HG03469 (cell line): ENCODE measurements at regions not wholly inside any gene's neighbourhood (a gene's known extent, or its start where the extent isn't known, plus 50 kb on each side); places are given as distances from the start of the nearest gene placed in this dataset.

Experiments used
- ATAC-seq: cut with Tn5 transposase; IDR thresholded peaks from one replicate; pipeline ENCODE4 v1.9.1; 2021; ENCODE audit warnings: mild to moderate bottlenecking, moderate library complexity, moderate number of reproducible peaks; ENCODE audit not compliant: unreplicated experiment

DNA sequence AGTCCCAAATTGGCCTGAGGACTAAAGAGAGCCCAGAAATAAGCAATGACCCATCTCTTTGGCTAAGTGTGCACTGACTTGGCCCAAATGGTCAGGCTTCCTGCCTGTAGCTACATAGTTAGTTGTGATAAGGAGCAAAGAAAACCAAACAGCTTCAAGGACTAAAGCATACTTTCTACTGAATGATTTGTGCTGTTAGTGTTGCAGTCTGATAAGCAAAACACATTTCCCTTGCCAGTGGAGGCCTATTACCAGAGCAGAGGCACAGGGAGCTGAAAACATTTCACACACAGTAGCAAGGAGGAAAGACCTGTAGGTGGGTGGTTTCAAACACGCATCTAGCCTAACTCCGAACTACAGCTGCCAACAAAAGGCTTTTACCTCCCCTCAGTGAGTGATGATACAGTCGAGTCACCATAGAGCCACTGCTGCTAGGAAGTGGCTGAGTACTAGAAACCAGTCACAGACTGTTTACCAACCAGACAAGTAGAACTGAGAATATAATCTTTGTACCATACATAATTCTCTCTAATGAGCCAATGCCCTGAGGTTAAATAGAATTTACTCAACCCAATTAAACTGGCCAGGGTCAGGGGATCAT, 222.3 kb upstream of the THBS1 start:
- ATAC-seq = no peak

DNA sequence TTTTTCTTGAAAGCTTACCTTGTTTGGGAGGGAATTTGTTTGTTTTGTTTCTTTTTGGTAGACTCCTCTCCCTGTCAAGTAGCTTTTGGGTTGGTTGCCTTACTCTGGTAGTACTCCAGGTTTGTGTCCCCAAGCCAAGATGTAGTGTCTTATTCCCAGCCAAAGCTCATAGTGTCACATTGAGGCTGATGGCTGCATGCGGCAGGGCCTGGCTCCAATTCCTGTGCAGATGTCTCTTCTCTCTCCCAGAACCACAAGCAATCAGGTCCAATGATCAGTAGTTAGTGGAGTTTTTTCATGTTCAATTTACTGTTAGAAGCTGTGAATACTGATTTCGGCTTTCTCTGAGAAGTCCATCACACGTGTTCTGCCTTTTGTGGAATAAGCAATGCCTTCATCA, 221.1 kb upstream of the THBS1 start:
- ATAC-seq = no peak

DNA sequence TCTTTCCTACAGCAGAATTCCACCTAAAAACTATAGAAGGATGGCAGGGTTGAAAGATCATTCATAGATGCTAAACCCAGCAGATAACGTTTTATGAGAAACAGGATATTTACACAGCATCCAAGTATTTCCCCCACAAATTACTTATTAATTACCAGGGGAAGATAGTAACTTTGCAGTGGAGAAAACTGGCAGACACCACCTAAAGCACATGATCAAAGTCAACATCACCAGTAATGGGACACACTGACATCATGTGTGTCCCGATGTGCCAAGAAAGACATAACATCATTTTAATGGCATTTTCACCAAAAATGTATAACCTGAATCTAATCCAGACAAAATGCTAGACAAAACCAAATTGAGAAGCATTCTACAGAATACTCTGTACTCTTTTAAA, 220.4 kb upstream of the THBS1 start:
- ATAC-seq = no peak

DNA sequence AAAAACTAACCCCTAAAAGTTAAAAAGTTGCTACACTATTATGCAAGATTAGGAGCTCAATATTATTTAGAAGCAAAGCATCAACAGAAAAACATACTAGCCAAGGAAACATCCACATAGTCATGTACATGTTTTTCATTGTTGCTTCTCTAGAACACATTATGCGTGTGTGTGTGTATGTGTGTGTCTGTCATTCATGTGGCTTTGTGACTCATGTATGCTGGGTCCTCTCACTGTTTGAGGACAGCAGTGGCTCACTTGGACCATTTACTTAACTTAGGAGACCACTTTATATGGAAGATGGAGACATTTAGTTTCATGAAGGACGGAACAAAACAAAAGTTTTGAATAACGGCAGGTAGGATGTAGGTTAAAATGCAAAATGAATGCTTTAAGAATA, 219.4 kb upstream of the THBS1 start:
- no peak for ATAC-seq

DNA sequence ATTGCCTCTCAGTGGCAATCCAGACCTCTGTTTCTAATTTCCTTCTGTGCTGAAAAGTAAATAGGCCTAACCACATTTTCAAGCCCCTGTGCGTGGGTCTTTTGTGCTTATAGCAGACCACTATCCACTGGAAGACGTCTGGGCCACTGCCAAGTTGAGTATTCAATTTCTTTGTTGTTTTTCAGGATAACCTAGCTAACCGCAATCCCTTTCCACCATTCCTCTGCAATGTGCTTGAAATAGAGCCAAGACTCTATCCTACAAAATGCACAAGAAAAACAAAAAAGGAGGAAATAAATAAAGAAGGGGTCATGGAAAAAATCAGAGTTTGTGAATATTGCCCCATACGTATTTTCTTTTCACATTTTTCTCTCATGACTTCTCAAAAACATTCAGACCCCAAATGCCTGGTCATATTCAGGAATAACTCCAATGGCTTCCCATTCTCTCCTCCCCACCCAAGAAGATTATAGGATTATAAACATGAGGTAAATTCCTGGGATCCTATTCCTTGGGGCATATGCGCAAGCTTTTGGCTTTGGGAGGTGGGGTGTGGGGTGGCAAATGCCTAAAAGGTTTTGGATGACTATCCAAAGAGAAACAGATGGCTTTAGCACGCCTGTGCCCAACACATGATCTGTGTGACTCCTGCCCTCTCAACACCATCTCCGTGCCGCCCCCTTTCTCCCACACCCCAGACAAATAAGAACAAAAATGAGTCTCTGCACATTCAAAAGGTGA, 217.9 kb upstream of the THBS1 start:
- no peak for ATAC-seq

DNA sequence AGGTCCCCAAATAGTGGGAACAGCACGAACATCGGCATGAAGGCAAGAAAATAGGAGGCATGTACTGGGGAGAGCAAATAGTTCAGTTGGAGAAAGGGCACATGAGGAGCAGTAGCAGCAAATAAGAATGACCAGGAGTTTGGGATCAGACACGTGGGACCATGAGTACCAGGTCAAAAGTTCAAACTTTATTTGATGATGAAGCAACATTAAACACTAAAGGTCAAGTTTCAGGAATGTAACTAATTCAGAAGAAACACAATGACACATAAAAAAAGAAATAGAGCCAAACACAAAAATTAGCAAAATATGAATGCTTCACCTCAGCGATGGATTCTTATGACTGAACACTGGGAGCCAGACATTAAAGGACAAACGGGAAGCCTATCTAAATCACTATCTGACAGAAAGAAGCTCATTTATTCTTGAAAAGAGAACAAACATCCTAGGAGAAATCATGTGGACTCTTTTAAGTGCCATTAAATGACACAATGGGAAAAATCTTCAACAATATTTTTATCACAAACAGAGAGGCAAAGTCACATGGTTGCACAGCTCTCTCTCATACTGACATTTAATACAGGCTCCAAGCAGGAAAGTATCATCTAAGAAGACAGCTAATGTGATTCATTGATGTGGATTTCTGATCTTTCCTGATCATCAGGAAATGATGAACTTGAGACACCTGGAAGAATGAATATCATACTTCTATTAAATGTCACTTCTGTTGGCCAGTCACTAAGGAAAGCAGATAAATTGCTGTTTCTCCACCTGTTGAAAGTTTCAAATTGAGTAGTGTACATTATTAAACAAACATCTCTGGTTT, 216.9 kb upstream of the THBS1 start:
- no peak for ATAC-seq

DNA sequence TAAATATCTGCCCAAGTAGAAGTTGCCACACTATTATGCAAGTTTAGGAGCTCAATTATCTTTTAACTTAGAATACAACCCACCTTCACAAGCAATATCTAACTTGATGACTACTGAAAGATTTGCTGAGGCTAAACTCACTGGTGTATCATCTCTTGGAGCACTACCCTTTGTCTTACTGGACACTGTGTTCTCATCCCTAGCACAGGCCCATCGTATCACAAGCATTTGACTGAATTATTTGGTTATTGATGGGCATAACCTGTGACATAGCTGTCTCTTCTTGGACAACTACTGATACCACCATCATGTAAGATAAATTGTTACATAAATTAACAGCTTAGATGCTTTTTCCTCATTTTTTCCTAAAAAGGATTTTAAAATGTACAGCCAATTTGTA, 216.2 kb upstream of the THBS1 start:
- ATAC-seq = no peak

DNA sequence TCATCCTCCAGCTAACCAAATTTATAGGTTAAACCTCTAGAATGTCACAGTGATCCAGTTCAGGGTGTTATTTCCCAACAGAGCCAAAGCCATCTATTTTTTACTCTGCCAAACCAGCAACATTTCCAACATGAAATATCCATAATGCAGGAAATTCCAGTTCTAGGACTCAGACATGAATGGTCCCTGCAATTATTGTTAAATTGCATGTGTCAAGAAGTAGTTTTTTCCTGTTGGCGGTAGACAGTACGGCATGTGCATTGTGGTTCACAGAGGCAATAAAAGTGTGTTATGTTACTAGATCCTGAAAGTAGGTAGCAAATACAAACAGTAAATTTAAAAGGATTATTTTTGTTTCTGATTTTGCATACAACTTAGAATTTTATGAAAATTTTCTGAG, 215.7 kb upstream of the THBS1 start:
- ATAC-seq = no peak

DNA sequence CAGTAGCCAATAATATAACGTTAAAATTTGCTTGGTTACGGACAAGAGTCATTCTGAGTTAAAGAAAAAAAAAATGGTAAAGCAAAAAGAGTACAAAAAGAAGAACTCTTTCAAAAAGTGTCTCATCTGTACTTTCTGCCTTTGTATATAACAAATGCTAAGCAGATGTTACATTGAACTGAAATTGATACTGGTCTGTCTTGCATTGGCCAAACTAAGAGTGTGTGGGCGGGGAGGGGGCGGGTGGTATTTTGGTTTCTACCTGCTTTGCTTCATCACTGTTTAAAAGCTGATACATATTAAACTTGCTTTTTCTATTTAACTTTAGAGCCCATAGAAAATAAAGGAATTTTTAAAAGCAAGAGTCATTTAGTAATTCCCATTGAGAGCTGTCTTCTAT, 215.0 kb upstream of the THBS1 start:
- no peak for ATAC-seq

DNA sequence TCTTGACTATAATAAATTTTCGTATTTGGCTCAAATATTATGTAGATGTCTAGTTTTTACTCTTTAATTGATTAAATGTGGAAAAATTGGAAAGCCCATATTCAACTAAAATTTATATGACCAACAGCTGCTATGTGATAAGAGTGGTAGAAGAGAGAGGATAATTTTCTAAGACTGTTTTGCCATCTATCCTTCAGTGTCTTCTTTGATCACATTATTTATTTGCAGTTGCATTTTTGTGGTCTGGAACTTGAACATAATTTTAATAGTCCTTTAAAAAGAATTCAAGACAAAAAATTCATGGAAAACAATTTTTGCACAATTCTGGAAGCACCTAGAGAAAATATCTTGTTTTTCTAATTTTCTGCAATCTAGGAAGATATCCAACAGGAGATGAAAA, 213.3 kb upstream of the THBS1 start:
- ATAC-seq = no peak

DNA sequence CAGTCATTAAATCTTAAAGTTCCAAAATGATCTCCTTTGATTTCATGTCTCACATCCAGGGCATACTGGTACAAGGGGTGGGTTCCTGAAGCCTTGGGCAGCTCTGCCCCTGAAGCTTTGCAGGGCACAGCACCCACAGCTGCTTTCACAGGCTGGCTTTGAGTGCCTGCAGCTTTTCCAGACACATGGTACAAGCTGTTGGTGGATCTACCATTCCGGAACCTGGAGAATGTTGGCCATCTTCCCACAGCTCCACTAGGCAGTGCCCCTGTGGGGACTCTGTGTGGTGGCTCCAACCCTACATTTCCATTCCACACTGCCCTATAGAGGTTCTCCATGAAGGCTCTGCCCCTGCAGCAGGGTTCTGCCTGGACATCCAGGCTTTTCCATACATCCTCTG, 211.1 kb upstream of the THBS1 start:
- ATAC-seq = no peak

DNA sequence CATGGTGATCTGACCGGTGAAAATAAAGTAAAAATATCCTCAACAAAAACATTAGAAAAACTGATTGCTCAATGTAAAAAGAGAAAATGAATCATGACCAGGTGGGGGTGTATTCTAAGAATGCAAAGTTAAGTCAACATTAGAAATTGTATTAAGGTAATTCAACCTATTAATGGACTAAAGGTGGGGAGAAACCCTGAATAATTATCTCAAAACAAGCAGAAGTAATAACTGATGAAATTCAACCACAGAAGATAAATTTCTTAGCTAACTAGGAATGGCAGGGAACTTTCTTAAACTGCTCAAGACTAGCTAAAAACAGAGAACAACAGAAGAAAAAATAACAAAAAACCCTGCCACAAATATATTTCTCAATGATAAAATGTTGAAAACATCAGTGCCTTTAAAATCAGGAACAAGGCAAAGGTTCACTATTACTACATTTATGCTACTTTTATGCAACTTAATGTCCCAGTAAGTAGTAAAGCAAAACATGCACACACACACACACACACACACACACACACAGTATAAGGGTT, 204.4 kb upstream of the THBS1 start:
- no peak for ATAC-seq

DNA sequence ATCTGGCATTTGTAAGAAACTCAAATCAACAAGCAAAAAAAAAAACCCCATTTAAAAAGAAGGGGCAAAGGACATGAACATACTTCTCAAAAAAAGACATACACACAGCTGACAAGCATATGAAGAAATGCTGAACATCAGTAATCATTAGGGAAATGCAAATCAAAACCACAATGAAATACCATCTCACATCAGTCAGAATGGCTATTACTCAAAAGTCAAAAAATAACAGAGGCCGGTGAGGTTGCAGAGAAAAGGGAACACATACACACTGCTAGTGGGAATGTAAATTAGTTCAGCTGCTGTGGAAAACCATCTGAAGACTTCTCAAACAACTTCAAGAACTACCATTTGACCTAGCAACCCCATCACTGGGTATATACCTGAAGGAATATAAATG, 199.4 kb upstream of the THBS1 start:
- ATAC-seq = no peak

DNA sequence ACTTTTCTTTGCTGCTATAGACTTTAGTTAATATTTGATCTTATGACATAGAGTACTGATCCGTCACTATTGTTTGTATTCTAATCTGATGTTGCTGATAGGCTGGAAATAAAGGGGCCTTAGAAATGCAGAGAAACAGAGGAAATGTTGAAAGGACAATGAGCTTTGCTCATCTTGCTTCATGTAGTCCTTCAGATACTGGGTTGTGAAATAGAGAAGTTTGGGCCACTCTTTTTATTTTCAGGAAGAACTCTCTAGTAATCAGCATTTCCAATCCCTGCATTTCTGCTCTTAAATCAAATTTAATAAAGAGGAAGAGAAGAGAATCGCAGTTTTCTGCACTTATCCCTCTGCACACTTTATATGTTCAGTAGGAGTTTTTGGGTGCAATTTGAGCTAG, 192.8 kb upstream of the THBS1 start:
- no peak for ATAC-seq

DNA sequence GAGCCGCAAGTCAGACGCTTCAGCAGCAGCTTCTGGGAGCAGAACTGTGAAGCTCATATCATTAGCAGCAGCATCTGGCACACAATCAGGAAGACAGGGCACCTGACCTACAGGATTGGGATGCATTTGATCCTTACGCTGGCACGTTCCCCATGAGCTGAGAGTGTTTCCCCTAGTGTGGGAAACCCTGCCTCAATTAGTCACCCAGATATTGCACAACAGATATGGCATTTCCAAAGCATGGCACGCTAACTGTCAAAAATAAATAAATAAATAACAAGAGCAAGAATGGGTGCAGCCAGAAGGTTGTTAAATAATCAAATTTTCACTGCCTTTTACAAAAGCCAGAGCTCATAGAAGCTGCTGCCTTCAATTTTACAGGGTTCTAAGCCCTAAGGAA, 189.6 kb upstream of the THBS1 start:
- ATAC-seq = no peak

DNA sequence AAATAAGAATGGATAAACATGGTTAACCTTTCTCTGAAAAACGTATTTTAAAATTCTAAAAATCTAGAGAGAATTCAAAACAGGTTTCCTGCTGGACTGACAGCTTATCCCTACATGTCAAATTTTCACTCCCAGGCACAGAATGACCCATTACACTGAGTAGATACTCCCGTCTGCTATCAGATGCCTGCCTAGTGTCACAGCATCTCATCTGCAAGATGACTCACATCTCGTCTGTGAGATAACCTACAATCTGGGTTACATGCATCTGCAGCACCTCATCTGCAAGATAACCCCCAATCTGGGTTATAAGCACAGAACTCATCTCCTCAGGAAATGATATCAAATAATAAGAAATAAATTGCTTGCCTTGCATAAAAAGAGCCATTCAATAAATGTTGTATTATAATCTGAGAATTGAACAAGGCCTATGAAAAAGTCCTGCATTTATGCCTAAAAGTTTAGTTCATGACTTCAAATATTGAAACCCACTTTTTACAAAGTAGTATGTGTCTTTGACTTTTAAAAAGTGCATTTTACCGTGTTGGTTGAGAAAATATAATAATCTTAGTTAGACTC, 188.3 kb upstream of the THBS1 start:
- no peak for ATAC-seq

DNA sequence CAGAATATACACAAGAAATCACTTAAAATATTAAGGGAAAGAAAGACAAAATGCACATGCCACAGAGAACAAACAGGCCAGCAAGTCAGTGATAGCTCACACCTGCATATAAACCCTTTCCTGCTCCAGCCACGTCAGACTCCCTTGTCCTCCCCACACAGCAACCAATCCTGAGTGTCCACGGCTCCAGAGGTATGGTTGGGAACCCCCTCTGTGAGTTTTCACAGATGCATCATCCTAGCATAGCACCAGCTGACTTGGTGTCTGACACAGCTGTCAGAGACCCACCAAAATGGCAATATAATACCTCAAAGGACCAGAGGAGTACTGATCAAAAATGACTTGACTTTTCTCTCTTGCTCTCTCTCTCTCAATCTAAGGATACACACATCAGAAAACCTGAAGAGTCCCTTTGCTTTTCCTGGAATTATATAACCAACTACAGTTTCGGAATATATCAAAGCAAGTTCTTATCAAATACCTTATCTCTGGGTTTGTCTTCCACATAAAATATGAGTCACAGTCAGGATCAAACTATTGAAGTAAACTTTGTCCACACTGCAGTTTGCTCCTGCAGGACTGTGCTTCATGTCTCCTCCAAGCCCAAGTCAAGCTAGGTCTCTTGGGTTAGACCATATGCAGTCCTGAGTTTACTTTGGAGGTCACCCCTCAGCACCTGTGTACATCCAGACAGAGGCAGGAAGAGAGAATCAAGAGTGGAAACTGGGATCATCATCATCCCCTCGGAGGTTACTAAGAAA, 187.1 kb upstream of the THBS1 start:
- no peak for ATAC-seq

DNA sequence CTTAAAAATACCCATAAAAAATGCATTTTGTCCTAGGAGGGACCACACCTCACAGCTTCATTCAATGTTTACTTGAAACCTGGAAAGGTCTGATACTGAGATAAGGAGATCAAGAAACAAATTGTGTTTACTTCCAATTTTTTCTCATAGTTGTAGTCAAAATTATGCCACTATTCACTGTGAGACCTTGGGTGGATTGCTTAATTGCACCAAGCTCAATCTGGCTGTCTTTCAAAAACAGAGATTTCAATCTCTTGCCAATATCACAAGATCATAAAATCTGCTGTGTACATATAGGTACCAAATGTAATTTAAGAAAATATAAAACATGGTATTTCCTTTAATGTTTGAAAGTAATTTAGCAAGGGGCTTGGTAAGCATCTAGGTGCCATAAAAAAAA, 186.4 kb upstream of the THBS1 start:
- ATAC-seq = no peak

DNA sequence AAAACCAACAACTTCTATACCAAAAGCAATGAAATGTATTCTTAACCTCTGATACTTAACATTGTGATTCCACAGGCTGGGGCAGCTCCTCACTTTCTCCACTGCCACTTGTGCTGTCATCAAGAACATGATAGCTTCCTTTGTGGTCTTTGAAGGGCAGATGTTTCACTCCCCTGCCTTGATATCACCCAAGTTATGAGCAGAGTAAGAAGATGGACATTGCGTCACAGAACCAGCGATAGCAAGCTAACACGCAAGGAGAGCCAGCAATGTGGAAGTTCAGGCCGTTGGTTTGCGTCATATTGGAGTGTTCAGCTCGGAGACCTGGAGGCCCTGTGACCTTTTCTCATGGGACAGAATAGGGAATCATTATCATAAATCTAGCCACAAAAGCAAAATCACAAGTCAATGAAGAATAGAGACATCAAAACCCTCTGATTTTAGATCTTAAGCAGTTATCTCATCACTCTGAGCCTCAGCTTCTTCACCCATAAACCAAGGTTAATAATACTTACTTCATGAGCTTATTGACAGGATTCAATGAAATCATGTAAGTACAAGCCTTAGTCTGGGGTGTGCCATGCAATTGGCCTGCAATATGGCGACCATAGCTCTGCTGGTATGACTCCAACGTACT, 183.8 kb upstream of the THBS1 start:
- ATAC-seq = no peak

DNA sequence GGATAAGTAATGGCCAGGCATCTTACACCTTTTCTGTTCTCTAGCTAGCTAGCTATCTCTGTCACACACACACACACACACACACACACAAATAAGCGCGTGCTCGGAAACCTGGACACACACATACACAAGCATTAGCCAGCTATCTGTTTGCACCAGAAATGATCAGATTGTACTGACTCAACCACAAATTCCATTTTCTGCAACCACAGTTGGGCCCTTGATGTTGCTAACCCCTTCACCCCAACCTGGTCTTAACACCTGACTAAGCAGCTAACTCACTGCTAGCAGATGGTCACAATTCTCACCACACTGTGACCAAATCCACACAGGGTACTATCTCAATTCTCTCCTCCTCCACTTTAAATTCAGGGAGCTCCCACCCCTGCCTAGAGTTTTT, 183.0 kb upstream of the THBS1 start:
- ATAC-seq = no peak
